ENCODE measurements at regions not wholly inside any gene's neighbourhood (a gene's known extent, or its start where the extent isn't known, plus 50 kb on each side); places are given as distances from the start of the nearest gene placed in this dataset.

DNA sequence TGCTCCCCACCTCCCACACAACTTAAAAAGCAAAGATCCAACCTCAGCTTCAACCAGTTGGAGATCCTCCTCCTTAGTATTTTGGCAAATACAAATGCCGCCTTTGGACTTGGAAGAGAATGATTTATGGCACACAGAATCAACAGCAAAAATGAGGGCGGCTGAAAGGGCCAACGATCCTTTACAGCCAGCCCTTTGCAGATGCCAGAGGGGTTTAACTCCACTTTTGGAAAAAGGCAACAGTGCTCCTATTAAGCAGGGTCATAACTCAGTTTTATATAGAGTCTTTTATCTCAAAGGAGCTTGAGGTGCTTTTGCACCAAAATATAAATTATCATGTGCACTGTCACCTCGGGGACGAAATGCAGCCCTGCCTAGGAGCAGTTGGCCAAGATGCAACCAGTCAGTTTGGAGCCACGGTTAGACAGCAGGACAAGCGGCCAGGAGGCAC is 56.7 kb upstream of the JCAD start:
- no peaks in the 10 kb centered on the region for H3K4me1 ChIP-seq (ENCODE audit: control insufficient read depth, insufficient read depth, low read length)
- no peaks in the 10 kb centered on the region for H3K9me3 ChIP-seq (ENCODE audit: control insufficient read depth, insufficient read depth, low read depth, low read length)
- ChIA-PET CTCF (interaction anchor here (1.0 kb wide), 1 partner anchor 125 kb away, joined by 3 read pairs; no protein-coding TSS in a partner anchor), POLR2A (interaction anchor here (0.6 kb wide), 1 partner anchor 101 kb away, joined by 3 read pairs; no protein-coding TSS in a partner anchor)
- no peaks in the 10 kb centered on the region for H3K36me3 ChIP-seq (ENCODE audit: control insufficient read depth in 2 of 2, insufficient read depth in 1 of 2, low read length in 2 of 2)
- no peak overlapping the region for H3K27ac ChIP-seq (ENCODE audit: extremely low read depth, low read depth, low read length)
- H3K4me3 ChIP-seq (ENCODE audit: low read depth, low read length): no peak overlapping the region
- TF ChIP-seq ZNF274 (IDR thresholded peaks at IDR 0.05; ENCODE audit: low read length) (no peak), ZNF274 (tag by site-specific recombination; IDR thresholded peaks at IDR 0.05; ENCODE audit: borderline replicate concordance) (no peak), GFI1B (tag by site-specific recombination; IDR thresholded peaks at IDR 0.05) (no peak), ZNF76 (tag by site-specific recombination; IDR thresholded peaks at IDR 0.05; ENCODE audit: borderline replicate concordance, low read depth) (no peak), SETDB1 (IDR thresholded peaks at IDR 0.05; ENCODE audit: insufficient read length, low read length) (no peak), REPIN1 (tag by site-specific recombination; IDR thresholded peaks at IDR 0.05; ENCODE audit: low read depth) (no peak)

DNA sequence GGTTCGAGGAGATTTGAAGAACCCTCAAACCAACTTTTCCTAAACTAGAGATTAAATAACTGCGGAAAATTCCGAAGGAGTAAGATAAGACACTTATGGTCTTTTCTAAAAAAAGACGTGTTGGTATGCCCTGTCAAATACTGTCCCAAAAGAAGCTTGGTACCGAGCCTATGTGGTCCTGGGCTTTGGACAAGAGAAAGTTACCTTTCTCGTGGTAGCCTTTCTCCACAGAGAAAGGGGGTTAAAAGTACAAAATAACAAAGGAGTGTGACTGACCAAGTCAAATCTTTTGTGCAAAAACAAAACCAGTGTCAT is 56.2 kb upstream of the JCAD start:
- no peak overlapping the region for H3K4me3 ChIP-seq (ENCODE audit: low read depth, low read length)
- no peaks in the 10 kb centered on the region for H3K9me3 ChIP-seq (ENCODE audit: control insufficient read depth, insufficient read depth, low read depth, low read length)
- TF ChIP-seq ZXDB (tag by site-specific recombination; IDR thresholded peaks at IDR 0.05) (no peak), PRDM1 (tag by site-specific recombination; IDR thresholded peaks at IDR 0.05) (0 out of 2 replicates have a peak, but pooled peaks have one; percentile 23)
- no peaks in the 10 kb centered on the region for H3K4me1 ChIP-seq (ENCODE audit: control insufficient read depth, insufficient read depth, low read length)
- ChIA-PET POLR2A (interaction anchor here (0.6 kb wide), 1 partner anchor 101 kb away, joined by 3 read pairs; no protein-coding TSS in a partner anchor), CTCF (interaction anchor here (1.0 kb wide), 1 partner anchor 126 kb away, joined by 3 read pairs; no protein-coding TSS in a partner anchor)
- no peaks in the 10 kb centered on the region for H3K36me3 ChIP-seq (ENCODE audit: control insufficient read depth in 2 of 2, insufficient read depth in 1 of 2, low read length in 2 of 2)
- no peak overlapping the region for H3K27ac ChIP-seq (ENCODE audit: extremely low read depth, low read depth, low read length)

DNA sequence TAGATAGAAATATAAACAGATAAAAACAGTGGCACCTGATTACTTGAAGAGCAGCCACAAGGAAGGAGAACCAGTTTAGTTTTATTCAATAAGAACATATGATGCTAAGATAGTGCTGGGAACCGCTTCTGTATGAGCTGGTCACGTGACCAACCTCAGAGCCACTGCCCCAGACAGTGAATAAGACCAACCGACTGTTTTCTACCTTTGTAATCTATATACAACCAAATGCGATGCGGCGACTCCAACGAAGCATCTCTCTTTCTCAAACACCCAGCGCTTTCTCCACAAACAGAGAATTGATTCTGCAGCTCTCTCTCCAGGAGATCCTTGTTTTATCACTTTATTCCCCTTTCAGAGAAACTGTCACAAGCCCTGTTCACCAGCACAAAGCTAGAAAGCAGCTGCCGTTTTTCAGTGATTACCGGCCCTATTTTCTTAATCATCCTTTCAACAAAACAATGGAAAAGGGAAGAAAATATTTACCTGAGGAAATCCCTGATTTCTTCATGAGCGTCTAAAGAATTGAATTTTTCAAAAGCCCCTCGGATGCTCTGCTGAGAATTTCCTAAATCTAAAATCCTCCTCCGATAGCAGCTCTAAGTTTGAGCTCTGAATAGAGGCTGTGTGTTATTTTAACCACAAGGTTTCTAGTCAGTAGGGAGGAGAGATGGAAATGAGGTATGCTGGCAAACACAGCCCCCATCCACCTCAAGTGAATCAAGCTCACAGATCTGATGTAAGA is 55.7 kb upstream of the JCAD start:
- no peaks in the 10 kb centered on the region for H3K36me3 ChIP-seq (ENCODE audit: control insufficient read depth in 2 of 2, insufficient read depth in 1 of 2, low read length in 2 of 2)
- H3K4me3 ChIP-seq (ENCODE audit: low read depth, low read length): no peak overlapping the region
- CTCF ChIA-PET: interaction anchor here (1.0 kb wide), 1 partner anchor 126 kb away, joined by 3 read pairs; no protein-coding TSS in a partner anchor
- TF ChIP-seq ZFP41 (tag by site-specific recombination; IDR thresholded peaks at IDR 0.05; ENCODE audit: borderline replicate concordance) (no peak), ZFP3 (tag by site-specific recombination; IDR thresholded peaks at IDR 0.05; ENCODE audit: low read depth) (no peak), ZNF473 (tag by site-specific recombination; IDR thresholded peaks at IDR 0.05) (no peak), ZNF560 (tag by site-specific recombination; IDR thresholded peaks at IDR 0.05; ENCODE audit: borderline replicate concordance) (no peak), ZBTB48 (tag by site-specific recombination; IDR thresholded peaks at IDR 0.05) (no peak), ZNF76 (tag by site-specific recombination; IDR thresholded peaks at IDR 0.05; ENCODE audit: borderline replicate concordance, low read depth) (no peak), ZNF544 (tag by site-specific recombination; IDR thresholded peaks at IDR 0.05) (no peak), ZSCAN23 (tag by site-specific recombination; IDR thresholded peaks at IDR 0.05) (no peak), ZNF335 (tag by site-specific recombination; conservative IDR thresholded peaks at IDR 0.05) (no peak), ZNF555 (tag by site-specific recombination; conservative IDR thresholded peaks at IDR 0.05) (no peak), ZNF660 (tag by site-specific recombination; IDR thresholded peaks at IDR 0.05) (no peak), ZNF311 (tag by site-specific recombination; IDR thresholded peaks at IDR 0.05; ENCODE audit: borderline replicate concordance) (no peak)
- TF ChIP-seq, protein P1, sequence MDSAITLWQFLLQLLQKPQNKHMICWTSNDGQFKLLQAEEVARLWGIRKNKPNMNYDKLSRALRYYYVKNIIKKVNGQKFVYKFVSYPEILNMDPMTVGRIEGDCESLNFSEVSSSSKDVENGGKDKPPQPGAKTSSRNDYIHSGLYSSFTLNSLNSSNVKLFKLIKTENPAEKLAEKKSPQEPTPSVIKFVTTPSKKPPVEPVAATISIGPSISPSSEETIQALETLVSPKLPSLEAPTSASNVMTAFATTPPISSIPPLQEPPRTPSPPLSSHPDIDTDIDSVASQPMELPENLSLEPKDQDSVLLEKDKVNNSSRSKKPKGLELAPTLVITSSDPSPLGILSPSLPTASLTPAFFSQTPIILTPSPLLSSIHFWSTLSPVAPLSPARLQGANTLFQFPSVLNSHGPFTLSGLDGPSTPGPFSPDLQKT (IDR thresholded peaks at IDR 0.05; ENCODE audit: borderline replicate concordance, low read depth, low read length): no peak
- TF ChIP-seq, protein P2, sequence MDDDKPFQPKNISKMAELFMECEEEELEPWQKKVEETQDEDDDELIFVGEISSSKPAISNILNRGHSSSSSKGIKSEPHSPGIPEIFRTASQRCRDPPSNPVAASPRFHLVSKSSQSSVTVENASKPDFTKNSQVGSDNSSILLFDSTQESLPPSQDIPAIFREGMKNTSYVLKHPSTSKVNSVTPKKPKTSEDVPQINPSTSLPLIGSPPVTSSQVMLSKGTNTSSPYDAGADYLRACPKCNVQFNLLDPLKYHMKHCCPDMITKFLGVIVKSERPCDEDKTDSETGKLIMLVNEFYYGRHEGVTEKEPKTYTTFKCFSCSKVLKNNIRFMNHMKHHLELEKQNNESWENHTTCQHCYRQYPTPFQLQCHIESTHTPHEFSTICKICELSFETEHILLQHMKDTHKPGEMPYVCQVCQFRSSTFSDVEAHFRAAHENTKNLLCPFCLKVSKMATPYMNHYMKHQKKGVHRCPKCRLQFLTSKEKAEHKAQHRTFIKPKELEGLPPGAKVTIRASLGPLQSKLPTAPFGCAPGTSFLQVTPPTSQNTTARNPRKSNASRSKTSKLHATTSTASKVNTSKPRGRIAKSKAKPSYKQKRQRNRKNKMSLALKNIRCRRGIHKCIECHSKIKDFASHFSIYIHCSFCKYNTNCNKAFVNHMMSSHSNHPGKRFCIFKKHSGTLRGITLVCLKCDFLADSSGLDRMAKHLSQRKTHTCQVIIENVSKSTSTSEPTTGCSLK (tag by site-specific recombination; IDR thresholded peaks at IDR 0.05): no peak
- TF ChIP-seq, protein P3, sequence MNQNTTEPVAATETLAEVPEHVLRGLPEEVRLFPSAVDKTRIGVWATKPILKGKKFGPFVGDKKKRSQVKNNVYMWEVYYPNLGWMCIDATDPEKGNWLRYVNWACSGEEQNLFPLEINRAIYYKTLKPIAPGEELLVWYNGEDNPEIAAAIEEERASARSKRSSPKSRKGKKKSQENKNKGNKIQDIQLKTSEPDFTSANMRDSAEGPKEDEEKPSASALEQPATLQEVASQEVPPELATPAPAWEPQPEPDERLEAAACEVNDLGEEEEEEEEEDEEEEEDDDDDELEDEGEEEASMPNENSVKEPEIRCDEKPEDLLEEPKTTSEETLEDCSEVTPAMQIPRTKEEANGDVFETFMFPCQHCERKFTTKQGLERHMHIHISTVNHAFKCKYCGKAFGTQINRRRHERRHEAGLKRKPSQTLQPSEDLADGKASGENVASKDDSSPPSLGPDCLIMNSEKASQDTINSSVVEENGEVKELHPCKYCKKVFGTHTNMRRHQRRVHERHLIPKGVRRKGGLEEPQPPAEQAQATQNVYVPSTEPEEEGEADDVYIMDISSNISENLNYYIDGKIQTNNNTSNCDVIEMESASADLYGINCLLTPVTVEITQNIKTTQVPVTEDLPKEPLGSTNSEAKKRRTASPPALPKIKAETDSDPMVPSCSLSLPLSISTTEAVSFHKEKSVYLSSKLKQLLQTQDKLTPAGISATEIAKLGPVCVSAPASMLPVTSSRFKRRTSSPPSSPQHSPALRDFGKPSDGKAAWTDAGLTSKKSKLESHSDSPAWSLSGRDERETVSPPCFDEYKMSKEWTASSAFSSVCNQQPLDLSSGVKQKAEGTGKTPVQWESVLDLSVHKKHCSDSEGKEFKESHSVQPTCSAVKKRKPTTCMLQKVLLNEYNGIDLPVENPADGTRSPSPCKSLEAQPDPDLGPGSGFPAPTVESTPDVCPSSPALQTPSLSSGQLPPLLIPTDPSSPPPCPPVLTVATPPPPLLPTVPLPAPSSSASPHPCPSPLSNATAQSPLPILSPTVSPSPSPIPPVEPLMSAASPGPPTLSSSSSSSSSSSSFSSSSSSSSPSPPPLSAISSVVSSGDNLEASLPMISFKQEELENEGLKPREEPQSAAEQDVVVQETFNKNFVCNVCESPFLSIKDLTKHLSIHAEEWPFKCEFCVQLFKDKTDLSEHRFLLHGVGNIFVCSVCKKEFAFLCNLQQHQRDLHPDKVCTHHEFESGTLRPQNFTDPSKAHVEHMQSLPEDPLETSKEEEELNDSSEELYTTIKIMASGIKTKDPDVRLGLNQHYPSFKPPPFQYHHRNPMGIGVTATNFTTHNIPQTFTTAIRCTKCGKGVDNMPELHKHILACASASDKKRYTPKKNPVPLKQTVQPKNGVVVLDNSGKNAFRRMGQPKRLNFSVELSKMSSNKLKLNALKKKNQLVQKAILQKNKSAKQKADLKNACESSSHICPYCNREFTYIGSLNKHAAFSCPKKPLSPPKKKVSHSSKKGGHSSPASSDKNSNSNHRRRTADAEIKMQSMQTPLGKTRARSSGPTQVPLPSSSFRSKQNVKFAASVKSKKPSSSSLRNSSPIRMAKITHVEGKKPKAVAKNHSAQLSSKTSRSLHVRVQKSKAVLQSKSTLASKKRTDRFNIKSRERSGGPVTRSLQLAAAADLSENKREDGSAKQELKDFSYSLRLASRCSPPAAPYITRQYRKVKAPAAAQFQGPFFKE (tag by site-specific recombination; IDR thresholded peaks at IDR 0.05; ENCODE audit: borderline replicate concordance): no peak
- no peaks in the 10 kb centered on the region for H3K9me3 ChIP-seq (ENCODE audit: control insufficient read depth, insufficient read depth, low read depth, low read length)
- H3K27ac ChIP-seq (ENCODE audit: extremely low read depth, low read depth, low read length): no peak overlapping the region
- H3K4me1 ChIP-seq (ENCODE audit: control insufficient read depth, insufficient read depth, low read length): no peaks in the 10 kb centered on the region
- POLR2A ChIA-PET: no interaction called here

All from HEK293 (cell line).